ENCODE measurements at regions not wholly inside any gene's neighbourhood (a gene's known extent, or its start where the extent isn't known, plus 50 kb on each side); places are given as distances from the start of the nearest gene placed in this dataset.

DNA sequence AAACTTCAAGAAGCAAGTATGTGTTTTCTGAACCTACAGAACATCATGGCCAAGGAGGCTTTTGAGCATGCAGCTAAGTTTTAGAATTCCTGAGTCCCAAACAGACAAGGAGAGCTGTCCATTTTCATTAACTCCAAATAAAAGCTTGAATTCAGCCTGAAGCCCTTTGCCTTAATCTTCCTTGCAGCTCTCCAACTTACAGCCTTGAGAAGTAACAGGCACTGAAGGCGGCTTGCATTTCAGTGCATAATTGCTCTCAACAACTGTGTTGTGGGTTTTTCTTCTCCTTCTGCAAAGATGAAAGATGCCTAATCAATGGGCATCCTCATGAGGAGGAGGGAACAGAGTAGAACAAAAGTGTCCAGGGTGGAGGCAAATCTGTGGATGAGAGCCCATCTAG is 286.0 kb downstream of the FAT3 start:
- DNase-seq, result no peak
- no peaks in the 10 kb centered on the region for H3K4me1 ChIP-seq (ENCODE audit: insufficient read depth, low read length)

GRCh38 chr11:92511522-92512203 is 287.0 kb downstream of the FAT3 start:
- DNase-seq (no peak), ATAC-seq (ENCODE audit: insufficient read depth, low read depth) (no peak)
- Histone ChIP-seq H4K20me1 (ENCODE audit: insufficient read depth, low read length) (no peaks in the 10 kb centered on the region), H3K9me3 (ENCODE audit: insufficient read depth, low read length, severe bottlenecking) (no peaks in the 10 kb centered on the region), H3K4me2 (ENCODE audit: insufficient read depth, low read length) (no peak overlapping the region), H3K4me3 (ENCODE audit: low read depth in 1 of 2, low read length in 2 of 2) (no peak overlapping the region), H2AFZ (ENCODE audit: low read depth, low read length) (no peak overlapping the region), H3K27me3 (ENCODE audit: insufficient read depth, low read length, poor library complexity) (no peaks in the 10 kb centered on the region), H3K9ac (ENCODE audit: low read depth, low read length) (no peak overlapping the region), H3K27ac (ENCODE audit: low read length) (no peak overlapping the region), H3K36me3 (ENCODE audit: insufficient read depth, low read length) (no peaks in the 10 kb centered on the region), H3K79me2 (ENCODE audit: insufficient read depth, low read length) (no peaks in the 10 kb centered on the region), H3K4me1 (ENCODE audit: insufficient read depth, low read length) (no peaks in the 10 kb centered on the region)
- no peak for TF ChIP-seq CTCF (IDR thresholded peaks at IDR 0.05; ENCODE audit: borderline replicate concordance, extremely low read depth, low read length, poor library complexity, severe bottlenecking)
- no peak for TF ChIP-seq EZH2 (IDR thresholded peaks at IDR 0.05; ENCODE audit: borderline replicate concordance, low read depth, low read length, severe bottlenecking)

More for the DNA sequence above, 286.0 kb downstream of the FAT3 start:
- Histone ChIP-seq H4K20me1 (ENCODE audit: insufficient read depth, low read length) (no peaks in the 10 kb centered on the region), H3K36me3 (ENCODE audit: insufficient read depth, low read length) (no peaks in the 10 kb centered on the region), H3K27ac (ENCODE audit: low read length) (no peak overlapping the region), H3K9ac (ENCODE audit: low read depth, low read length) (no peak overlapping the region), H3K79me2 (ENCODE audit: insufficient read depth, low read length) (no peaks in the 10 kb centered on the region), H2AFZ (ENCODE audit: low read depth, low read length) (no peak overlapping the region), H3K4me3 (ENCODE audit: low read depth in 1 of 2, low read length in 2 of 2) (no peak overlapping the region), H3K4me2 (ENCODE audit: insufficient read depth, low read length) (no peak overlapping the region), H3K9me3 (ENCODE audit: insufficient read depth, low read length, severe bottlenecking) (no peaks in the 10 kb centered on the region), H3K27me3 (ENCODE audit: insufficient read depth, low read length, poor library complexity) (no peaks in the 10 kb centered on the region)
- no peak for ATAC-seq (ENCODE audit: insufficient read depth, low read depth)
- TF ChIP-seq EZH2 (IDR thresholded peaks at IDR 0.05; ENCODE audit: borderline replicate concordance, low read depth, low read length, severe bottlenecking) (no peak), CTCF (IDR thresholded peaks at IDR 0.05; ENCODE audit: borderline replicate concordance, extremely low read depth, low read length, poor library complexity, severe bottlenecking) (no peak)

DNA sequence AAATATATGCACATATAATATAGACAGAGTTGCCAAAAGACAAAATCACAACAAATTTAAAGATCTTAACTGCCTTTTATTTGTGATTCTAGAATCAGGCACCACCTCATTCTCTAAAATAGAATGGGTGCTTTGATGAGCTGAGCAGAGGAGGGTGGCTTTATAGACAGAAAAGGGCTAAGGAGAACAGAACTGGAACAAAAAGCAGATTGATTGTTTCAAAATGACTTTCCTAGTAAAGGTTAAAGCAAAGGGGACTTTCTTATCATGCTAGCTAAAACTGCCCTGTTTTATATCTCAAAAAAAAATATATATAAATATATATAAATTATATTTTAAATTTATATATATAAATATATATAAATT is 287.6 kb downstream of the FAT3 start:
- no peak for ATAC-seq (ENCODE audit: insufficient read depth, low read depth)
- H3K9ac ChIP-seq (ENCODE audit: low read depth, low read length), result no peak overlapping the region
- no peak overlapping the region for H3K4me3 ChIP-seq (ENCODE audit: low read depth in 1 of 2, low read length in 2 of 2)
- H3K36me3 ChIP-seq (ENCODE audit: insufficient read depth, low read length), result no peaks in the 10 kb centered on the region
- H3K79me2 ChIP-seq (ENCODE audit: insufficient read depth, low read length), result no peaks in the 10 kb centered on the region
- no peak overlapping the region for H3K27ac ChIP-seq (ENCODE audit: low read length)
- DNase-seq, result no peak
- no peaks in the 10 kb centered on the region for H3K27me3 ChIP-seq (ENCODE audit: insufficient read depth, low read length, poor library complexity)
- TF ChIP-seq CTCF (IDR thresholded peaks at IDR 0.05; ENCODE audit: borderline replicate concordance, extremely low read depth, low read length, poor library complexity, severe bottlenecking) (no peak), EZH2 (IDR thresholded peaks at IDR 0.05; ENCODE audit: borderline replicate concordance, low read depth, low read length, severe bottlenecking) (no peak)
- no peaks in the 10 kb centered on the region for H4K20me1 ChIP-seq (ENCODE audit: insufficient read depth, low read length)
- H3K4me1 ChIP-seq (ENCODE audit: insufficient read depth, low read length), result no peaks in the 10 kb centered on the region
- H2AFZ ChIP-seq (ENCODE audit: low read depth, low read length), result no peak overlapping the region
- H3K9me3 ChIP-seq (ENCODE audit: insufficient read depth, low read length, severe bottlenecking), result no peaks in the 10 kb centered on the region
- no peak overlapping the region for H3K4me2 ChIP-seq (ENCODE audit: insufficient read depth, low read length)
